ENCODE measurements at regions not wholly inside any gene's neighbourhood (a gene's known extent, or its start where the extent isn't known, plus 50 kb on each side); places are given as distances from the start of the nearest gene placed in this dataset.

DNA sequence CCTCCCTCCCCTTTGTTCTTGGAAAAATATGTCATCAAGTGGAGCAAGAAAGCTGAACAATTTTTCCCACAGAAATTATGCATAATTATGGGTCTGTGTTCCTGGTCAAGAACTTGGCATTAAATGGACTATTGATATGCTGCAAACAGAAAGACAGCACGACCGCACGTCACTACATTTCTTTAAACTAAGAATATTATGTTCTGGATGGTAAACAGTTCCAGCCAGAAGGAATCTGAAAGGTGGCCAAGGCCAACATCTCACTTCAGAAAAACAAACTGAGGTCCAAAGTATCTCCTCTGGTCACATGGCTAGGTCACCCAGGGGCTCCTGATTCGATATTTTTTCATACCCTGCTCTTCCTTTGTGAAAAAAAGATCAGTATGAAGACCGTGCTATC lies 173.3 kb upstream of the GAS1 start:
- TF ChIP-seq CTCF (IDR thresholded peaks at IDR 0.05) (no peak), POLR2A (IDR thresholded peaks at IDR 0.05) (no peak), EP300 (IDR thresholded peaks at IDR 0.05) (no peak)

Measured in suprapubic skin (tissue), 3 donors.